HG03039 (cell line): ENCODE measurements at regions not wholly inside any gene's neighbourhood (a gene's known extent, or its start where the extent isn't known, plus 50 kb on each side); places are given as distances from the start of the nearest gene placed in this dataset.

Experiments
- ATAC-seq: cut with Tn5 transposase; IDR thresholded peaks from one replicate; pipeline ENCODE4 v1.9.1; 2021; ENCODE audit warnings: mild to moderate bottlenecking, moderate library complexity; ENCODE audit not compliant: unreplicated experiment

DNA sequence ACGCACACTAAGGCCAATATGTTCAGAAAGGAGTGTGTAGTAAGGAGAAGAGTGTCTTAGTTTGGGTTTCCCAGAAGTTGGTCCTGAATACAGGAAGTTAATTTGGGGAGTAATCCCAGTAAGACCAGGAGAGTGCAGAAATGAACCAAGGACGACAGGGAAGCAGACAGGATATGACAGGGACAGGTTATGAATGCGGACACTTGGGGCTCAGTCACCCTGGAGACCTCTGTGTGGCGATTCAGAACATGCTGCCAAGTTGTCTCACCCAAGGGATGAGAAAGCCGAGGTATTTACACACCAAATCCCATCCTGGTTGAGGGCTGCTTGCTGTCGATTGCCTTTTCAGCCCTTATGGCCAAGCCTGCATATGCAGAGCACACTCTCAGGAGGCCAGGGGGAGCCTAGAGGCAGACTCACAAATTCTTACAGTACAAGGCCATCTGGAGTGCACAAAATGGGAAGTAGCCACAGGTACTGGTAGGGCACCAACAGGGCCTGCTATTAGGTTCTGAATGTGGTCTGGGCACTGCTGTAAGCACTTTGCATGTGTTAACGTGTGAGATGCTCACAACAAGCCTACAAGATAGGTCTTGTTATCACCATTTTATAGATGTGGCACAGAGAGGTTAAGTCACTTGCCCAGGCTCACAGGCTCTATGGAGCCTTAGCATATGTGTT, 233.1 kb upstream of the ANKRD55 start:
- ATAC-seq, result no peak

GRCh38 chr5:56465769-56466135, 232.6 kb upstream of the ANKRD55 start:
- no peak for ATAC-seq

GRCh38 chr5:56464935-56465768, 232.0 kb upstream of the ANKRD55 start:
- no peak for ATAC-seq

GRCh38 chr5:56463944-56464571, 230.9 kb upstream of the ANKRD55 start:
- no peak for ATAC-seq

DNA sequence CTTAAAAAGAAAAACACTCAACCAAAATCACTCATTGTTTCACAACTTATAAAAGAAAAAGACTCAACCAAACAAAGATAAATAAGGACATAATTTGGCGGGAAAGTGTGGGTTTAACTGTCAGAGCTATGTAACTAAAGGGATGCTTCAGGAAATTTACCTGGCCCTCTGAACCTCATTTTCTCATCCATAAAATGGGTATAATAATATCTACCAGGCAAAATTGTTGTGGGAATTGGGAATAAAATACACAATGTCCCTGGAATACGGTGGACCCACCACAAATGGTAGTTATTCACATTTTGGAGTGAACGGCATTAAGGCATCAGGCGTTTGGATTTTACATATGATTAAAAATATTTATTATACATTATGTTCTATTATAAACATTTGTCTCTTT, 228.5 kb upstream of the ANKRD55 start:
- ATAC-seq, result no peak

DNA sequence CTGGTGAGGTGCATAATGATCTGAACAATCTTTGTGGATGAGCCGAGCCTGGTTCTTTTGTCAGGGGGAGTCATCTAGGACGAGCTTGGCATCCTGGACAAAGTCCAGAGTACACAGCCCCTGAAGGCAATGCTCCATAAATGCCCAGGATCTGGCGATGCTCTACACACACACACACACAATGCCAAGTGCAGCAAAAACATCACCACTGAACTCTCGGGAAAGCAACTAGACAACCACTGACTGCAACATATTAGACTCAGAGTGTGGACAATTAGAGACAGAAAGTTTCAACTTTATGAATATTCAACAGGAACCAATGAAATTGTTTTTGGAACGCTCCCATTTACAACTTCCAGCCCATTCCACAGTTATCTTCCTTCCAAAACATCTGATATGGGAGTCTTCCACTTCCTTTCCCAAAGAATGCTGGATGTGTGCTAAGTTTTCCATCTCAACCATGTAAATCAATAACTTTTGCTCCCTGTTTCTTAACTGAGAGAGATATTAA, 227.6 kb upstream of the ANKRD55 start:
- no peak for ATAC-seq

GRCh38 chr5:56460195-56460546, 227.0 kb upstream of the ANKRD55 start:
- no peak for ATAC-seq

DNA sequence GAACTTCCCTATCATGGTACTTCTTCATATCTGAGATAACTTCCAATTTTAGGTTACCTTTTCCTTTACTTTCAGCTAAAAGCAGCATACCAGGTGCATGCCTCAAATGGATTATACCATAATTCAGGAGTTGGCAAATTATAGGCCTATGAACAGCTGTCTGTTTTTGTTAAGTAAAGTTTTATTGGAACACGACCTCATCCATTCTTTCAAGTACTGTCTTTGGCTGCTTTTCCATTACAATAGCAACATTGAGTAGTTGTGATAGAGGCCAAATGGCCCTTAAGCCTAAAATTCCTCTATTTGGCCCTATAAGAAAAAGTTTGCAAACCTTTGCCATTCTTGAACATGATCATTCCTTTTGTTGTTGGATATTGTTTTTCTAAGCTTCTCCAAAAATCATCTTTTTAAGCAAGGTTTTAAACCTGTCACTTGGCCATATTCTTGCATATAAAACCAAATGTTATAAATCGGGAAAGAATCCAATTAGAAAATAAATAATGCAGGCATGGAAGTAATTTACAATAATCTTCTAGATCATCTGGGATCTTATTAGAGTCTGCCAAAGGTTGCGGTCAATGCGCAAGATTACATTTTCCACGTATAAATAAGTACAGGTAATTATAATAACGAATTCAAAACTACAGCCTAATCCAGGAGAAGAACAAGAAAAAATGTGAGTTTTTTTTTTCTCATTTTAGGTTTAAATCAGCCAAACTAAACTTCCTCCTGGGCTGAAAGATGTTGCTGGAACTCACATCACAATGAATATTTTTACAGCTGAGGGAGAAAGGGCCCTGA, 226.5 kb upstream of the ANKRD55 start:
- no peak for ATAC-seq

- no peak for ATAC-seq
These were observed 225.0 kb upstream of the ANKRD55 start for GRCh38 chr5:56457887-56458812.

DNA sequence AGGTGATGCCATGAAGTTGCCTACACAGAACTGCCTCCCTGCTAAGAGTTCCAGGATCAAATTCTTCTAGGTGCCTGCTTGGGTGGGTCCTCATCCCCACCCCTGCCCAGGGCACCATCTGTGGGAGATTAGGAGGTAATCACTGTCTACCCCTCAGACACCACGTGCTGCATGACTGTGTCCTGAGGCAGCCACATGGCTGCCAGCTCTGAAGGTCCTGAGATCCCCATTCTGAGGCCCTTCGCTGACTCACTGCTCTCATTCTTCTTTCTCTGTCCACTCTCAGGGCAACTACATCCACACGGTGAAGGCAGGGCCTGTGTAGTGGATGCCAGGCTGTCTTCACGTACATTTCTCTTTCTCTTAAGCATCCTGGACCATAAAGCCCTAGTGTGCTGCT, 222.9 kb upstream of the ANKRD55 start:
- ATAC-seq, result no peak

GRCh38 chr5:56455417-56455816, 222.3 kb upstream of the ANKRD55 start:
- no peak for ATAC-seq

DNA sequence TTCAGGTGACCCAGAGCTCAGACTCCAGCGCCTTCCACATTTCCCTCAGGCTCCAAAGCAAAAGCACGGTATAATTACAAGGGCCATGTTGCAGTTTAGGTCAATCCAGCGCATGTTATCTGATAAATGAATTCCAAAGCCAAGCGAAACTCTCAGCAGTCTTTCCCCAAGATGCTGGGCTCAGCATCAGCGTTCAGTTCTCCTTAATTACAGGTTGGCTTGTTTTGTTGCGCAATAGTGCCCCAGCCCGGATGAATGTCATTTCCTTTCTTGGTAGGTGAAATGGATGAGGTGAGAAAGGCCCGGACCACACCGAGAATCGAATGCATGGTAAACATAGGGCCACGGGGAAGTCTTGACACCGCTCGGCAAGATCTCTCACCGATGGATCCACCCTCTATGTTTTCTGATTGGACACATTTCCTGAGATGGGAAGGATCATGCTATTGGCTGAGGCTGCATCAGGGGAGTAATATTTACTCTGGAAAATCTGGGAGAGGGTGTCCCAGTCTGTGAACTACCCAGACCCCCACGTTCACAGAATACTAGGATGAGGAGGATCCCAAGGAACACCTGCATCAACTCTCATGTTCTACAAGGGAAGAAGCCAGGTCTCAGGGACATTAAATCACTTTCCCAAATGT, 221.2 kb upstream of the ANKRD55 start:
- no peak for ATAC-seq

- no peak for ATAC-seq
These were observed 218.6 kb upstream of the ANKRD55 start for GRCh38 chr5:56451742-56452141.

GRCh38 chr5:56450766-56451165, 217.6 kb upstream of the ANKRD55 start:
- no peak for ATAC-seq

DNA sequence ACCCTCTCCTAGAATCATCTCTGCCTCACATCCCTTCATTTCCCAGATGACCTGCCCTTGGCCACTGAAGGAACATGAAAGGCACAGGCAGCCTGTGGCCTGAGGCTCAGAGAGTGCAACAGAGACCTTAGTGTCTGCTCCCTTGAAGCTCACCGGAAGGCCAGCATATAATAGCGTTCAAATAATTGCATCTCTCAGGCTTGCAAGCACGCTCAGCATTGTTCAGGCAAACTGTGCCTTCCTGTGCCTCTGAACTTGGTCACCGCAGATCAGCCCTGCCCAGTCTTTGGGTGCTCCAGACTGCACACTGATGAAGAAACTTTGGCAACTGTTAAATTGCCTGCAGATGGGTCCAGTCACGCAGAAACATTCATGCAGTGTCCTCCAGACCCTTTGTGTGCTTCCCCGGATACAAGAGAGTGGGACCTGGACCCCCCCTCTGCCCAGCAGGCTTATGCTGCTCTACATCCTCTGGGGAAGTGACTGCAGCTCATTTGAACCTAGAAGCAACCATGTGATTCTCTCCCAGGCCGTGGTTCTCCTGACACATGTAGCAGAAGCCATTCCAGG, 216.0 kb upstream of the ANKRD55 start:
- no peak for ATAC-seq

DNA sequence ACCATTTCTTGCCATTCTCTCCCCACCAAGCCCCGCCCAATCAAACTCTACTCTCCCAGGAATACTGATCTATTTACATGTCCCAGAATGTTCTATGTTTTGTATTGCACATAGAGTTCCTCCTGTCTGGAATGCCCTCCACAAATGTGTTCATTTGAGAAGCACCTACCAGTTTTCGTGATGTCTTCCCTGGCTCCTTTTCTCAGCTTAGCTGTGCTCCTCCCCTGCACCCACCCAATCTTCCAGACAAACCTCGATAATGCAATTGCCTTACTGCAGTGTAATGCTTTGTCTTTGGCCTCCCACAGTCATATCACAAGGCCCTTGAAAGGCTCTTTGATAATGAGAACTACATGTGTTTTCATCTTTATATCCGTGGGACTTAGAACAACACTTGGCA, 214.5 kb upstream of the ANKRD55 start:
- ATAC-seq, result no peak

DNA sequence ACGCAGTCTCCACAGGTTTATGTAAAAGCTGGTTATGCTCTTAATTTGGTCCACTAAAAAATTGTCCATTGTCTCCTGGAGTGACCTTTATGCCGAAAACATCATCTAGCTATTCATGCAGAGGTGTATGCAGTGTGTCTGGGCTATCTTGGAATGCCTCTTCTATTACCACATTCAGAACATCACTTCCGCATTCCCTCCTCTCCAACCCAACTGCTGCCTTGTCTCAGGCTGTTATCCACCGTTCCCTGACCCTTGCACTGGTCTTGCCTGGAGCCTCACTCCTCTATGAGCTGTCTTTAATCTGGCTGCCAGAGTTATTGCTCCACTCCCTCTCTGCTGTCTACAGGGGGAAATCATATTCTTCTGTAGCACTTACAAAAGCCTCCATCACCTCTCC, 214.1 kb upstream of the ANKRD55 start:
- no peak for ATAC-seq

DNA sequence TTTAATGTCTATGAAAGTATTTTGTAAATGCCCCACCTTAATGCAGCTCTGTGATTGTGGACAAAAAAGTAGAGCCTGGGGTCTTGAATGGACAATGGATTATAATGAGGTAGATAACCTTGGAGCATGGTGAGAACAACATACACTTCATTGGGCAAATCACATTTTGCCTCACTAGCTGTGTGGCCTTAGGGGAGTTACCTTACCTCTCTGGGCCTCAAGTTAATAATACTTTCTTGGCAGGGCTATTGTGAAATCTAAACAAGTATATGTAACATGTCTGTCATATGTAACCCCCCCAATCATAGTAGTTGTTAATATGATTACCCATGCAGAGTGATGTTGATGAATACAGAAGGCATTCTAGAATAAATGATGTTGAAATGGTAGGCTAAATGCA, 213.6 kb upstream of the ANKRD55 start:
- ATAC-seq, result no peak

DNA sequence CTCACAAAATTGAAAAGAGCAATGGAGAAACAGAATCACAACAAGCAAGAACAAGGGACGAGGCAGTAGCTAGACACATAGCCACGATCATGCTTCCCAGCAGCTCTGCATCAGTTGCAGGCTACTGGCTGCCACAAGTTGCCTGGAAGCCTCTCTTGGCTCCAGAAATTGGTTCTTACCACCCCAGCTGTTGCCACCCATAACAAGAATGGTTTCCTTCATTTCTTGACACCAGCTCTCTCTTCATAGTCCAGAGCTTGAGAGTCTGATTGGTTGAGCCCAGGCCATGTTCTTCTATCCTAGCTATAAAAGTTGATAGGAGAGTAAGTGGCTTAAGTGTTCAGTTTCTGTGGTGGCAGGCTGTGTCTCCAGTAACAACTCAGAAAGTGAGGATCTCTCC, 210.7 kb upstream of the ANKRD55 start:
- ATAC-seq, result no peak
